ENCODE measurements at regions not wholly inside any gene's neighbourhood (a gene's known extent, or its start where the extent isn't known, plus 50 kb on each side); places are given as distances from the start of the nearest gene placed in this dataset.
"Not testable (repeated sequence)": the region's sequence is repeated elsewhere in the genome, so short reads cannot be mapped to it uniquely, and the experiment has no call there.

DNA sequence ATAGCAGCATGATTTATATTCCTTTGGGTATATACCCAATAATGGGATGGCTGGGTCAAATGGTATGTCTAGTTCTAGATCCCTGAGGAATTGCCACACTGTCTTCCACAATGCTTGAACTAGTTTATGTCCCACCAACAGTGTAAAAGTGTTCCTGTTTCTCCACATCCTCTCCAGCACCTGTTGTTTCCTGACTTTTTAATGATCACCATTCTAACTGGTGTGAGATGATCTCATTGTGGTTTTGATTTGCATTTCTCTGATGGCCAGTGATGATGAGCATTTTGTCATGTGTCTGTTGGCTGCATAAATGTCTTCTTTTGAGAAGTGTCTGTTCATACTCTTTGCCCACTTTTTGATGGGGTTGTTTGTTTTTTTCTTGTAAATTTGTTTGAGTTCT lies 54.0 kb upstream of the GPR89A start:
- H3K9ac ChIP-seq (ENCODE audit: low read length); H3K4me3 ChIP-seq (ENCODE audit: low read length); H4K20me1 ChIP-seq (ENCODE audit: insufficient read depth, low read length); H3K9me3 ChIP-seq (ENCODE audit: insufficient read depth, low read length); H3K27me3 ChIP-seq (ENCODE audit: low read depth, low read length); H3K27ac ChIP-seq (ENCODE audit: low read length); H2AFZ ChIP-seq (ENCODE audit: low read depth, low read length); H3K36me3 ChIP-seq (replicated peaks; ENCODE audit: low read depth, low read length); H3K79me2 ChIP-seq (ENCODE audit: low read length); H3K4me2 ChIP-seq (ENCODE audit: low read length); H3K4me1 ChIP-seq (ENCODE audit: low read length): not testable (repeated sequence)

DNA sequence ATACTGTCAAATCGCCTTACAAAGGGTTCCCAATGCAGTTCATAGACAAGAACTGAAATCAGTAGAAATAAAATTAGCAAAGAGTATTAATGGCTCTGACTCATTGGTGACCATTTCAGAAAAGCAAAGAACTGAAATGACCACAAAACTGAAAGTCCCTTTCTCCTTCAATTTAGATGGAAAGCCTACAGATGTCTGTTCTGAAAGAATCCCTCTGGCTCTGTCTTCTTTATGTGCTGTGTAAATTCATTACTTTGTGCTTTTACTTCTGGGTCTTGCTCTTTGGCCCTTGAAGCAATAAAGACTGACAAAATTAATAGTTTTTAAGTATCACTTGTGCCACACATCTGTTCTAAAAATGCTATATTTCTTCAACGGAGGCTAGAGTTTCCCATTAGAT lies 62.7 kb upstream of the GPR89A start:
- no peak overlapping the region for H2AFZ ChIP-seq (ENCODE audit: low read depth, low read length)
- TF ChIP-seq EZH2phosphoT487 (IDR thresholded peaks at IDR 0.05; ENCODE audit: low read depth): no peak
- TF ChIP-seq CTCF (IDR thresholded peaks at IDR 0.05; ENCODE audit: low read depth, low read length): no peak
- H3K9me3 ChIP-seq (ENCODE audit: insufficient read depth, low read length): no peaks in the 10 kb centered on the region
- no peak overlapping the region for H3K27ac ChIP-seq (ENCODE audit: low read length)
- no peaks in the 10 kb centered on the region for H3K36me3 ChIP-seq (replicated peaks; ENCODE audit: low read depth, low read length)
- no peak overlapping the region for H3K9ac ChIP-seq (ENCODE audit: low read length)
- H3K27me3 ChIP-seq (ENCODE audit: low read depth, low read length): no peaks in the 10 kb centered on the region
- no peaks in the 10 kb centered on the region for H3K4me1 ChIP-seq (ENCODE audit: low read length)
- no peaks in the 10 kb centered on the region for H3K79me2 ChIP-seq (ENCODE audit: low read length)
- H3K4me3 ChIP-seq (ENCODE audit: low read length): no peak overlapping the region
- H4K20me1 ChIP-seq (ENCODE audit: insufficient read depth, low read length): no peaks in the 10 kb centered on the region
- H3K4me2 ChIP-seq (ENCODE audit: low read length): no peak overlapping the region

- H3K9me3 ChIP-seq (ENCODE audit: insufficient read depth, low read length); H3K79me2 ChIP-seq (ENCODE audit: low read length); H3K9ac ChIP-seq (ENCODE audit: low read length); H3K4me1 ChIP-seq (ENCODE audit: low read length); H3K4me2 ChIP-seq (ENCODE audit: low read length); H3K27me3 ChIP-seq (ENCODE audit: low read depth, low read length); H3K36me3 ChIP-seq (replicated peaks; ENCODE audit: low read depth, low read length); H4K20me1 ChIP-seq (ENCODE audit: insufficient read depth, low read length); H2AFZ ChIP-seq (ENCODE audit: low read depth, low read length); H3K4me3 ChIP-seq (ENCODE audit: low read length); H3K27ac ChIP-seq (ENCODE audit: low read length): not testable (repeated sequence)
Measured at GRCh38 chr1:145541685-145542084, 66.1 kb upstream of the GPR89A start.

- H3K4me1 ChIP-seq (ENCODE audit: low read length); H3K9ac ChIP-seq (ENCODE audit: low read length); H3K36me3 ChIP-seq (replicated peaks; ENCODE audit: low read depth, low read length); H3K27ac ChIP-seq (ENCODE audit: low read length); H3K4me2 ChIP-seq (ENCODE audit: low read length); H3K9me3 ChIP-seq (ENCODE audit: insufficient read depth, low read length); H3K27me3 ChIP-seq (ENCODE audit: low read depth, low read length); H2AFZ ChIP-seq (ENCODE audit: low read depth, low read length); H3K79me2 ChIP-seq (ENCODE audit: low read length); H4K20me1 ChIP-seq (ENCODE audit: insufficient read depth, low read length); H3K4me3 ChIP-seq (ENCODE audit: low read length): not testable (repeated sequence)
Measured at GRCh38 chr1:145541246-145541645, 66.5 kb upstream of the GPR89A start.

GRCh38 chr1:145538118-145538882 lies 69.5 kb upstream of the GPR89A start:
- not testable (repeated sequence) for H3K27ac ChIP-seq (ENCODE audit: low read length); H3K4me1 ChIP-seq (ENCODE audit: low read length); H3K79me2 ChIP-seq (ENCODE audit: low read length); H2AFZ ChIP-seq (ENCODE audit: low read depth, low read length); H3K4me2 ChIP-seq (ENCODE audit: low read length); H3K9ac ChIP-seq (ENCODE audit: low read length); H3K27me3 ChIP-seq (ENCODE audit: low read depth, low read length); H3K4me3 ChIP-seq (ENCODE audit: low read length); H4K20me1 ChIP-seq (ENCODE audit: insufficient read depth, low read length); H3K36me3 ChIP-seq (replicated peaks; ENCODE audit: low read depth, low read length); H3K9me3 ChIP-seq (ENCODE audit: insufficient read depth, low read length)

- H3K4me3 ChIP-seq (ENCODE audit: low read length); H3K79me2 ChIP-seq (ENCODE audit: low read length); H3K27ac ChIP-seq (ENCODE audit: low read length); H3K4me1 ChIP-seq (ENCODE audit: low read length); H3K36me3 ChIP-seq (replicated peaks; ENCODE audit: low read depth, low read length); H4K20me1 ChIP-seq (ENCODE audit: insufficient read depth, low read length); H2AFZ ChIP-seq (ENCODE audit: low read depth, low read length); H3K9ac ChIP-seq (ENCODE audit: low read length); H3K4me2 ChIP-seq (ENCODE audit: low read length); H3K9me3 ChIP-seq (ENCODE audit: insufficient read depth, low read length); H3K27me3 ChIP-seq (ENCODE audit: low read depth, low read length): not testable (repeated sequence)
Measured at GRCh38 chr1:145537003-145537402, 70.8 kb upstream of the GPR89A start.

- H3K36me3 ChIP-seq (replicated peaks; ENCODE audit: low read depth, low read length); H3K79me2 ChIP-seq (ENCODE audit: low read length); H4K20me1 ChIP-seq (ENCODE audit: insufficient read depth, low read length); H3K9ac ChIP-seq (ENCODE audit: low read length); H3K27me3 ChIP-seq (ENCODE audit: low read depth, low read length); H3K4me3 ChIP-seq (ENCODE audit: low read length); H3K4me2 ChIP-seq (ENCODE audit: low read length); H3K4me1 ChIP-seq (ENCODE audit: low read length); H3K9me3 ChIP-seq (ENCODE audit: insufficient read depth, low read length); H3K27ac ChIP-seq (ENCODE audit: low read length); H2AFZ ChIP-seq (ENCODE audit: low read depth, low read length): not testable (repeated sequence)
Measured at GRCh38 chr1:145535461-145535860, 72.3 kb upstream of the GPR89A start.

DNA sequence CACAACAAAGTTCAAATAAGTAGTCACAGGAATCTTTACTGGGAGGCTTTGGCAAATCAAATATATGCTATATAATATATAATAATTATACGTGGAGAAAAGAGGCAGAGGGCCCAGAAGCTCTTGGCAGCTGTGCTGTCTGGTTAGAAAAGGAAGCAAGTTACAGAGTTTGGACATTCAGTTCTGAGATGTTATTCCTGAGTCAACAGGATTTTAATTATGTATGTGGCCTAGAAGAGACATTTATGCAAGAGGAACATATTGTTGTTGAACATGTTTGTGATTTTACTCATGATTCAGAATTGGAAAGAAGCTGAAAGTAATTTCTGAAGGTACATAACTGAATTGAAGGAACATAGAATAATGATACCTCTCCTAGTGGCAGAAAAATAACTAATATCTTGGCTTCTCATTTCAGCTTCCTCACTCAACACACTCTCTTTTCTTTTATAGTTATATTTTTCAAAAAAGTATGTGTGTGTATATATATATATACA lies 79.7 kb upstream of the GPR89A start:
- H2AFZ ChIP-seq (ENCODE audit: low read depth, low read length); H3K9ac ChIP-seq (ENCODE audit: low read length); H3K9me3 ChIP-seq (ENCODE audit: insufficient read depth, low read length); H3K4me1 ChIP-seq (ENCODE audit: low read length); H3K4me3 ChIP-seq (ENCODE audit: low read length); H4K20me1 ChIP-seq (ENCODE audit: insufficient read depth, low read length); H3K27me3 ChIP-seq (ENCODE audit: low read depth, low read length); H3K4me2 ChIP-seq (ENCODE audit: low read length); H3K27ac ChIP-seq (ENCODE audit: low read length); H3K36me3 ChIP-seq (replicated peaks; ENCODE audit: low read depth, low read length); H3K79me2 ChIP-seq (ENCODE audit: low read length): not testable (repeated sequence)

- H3K27ac ChIP-seq (ENCODE audit: low read length); H3K4me1 ChIP-seq (ENCODE audit: low read length); H2AFZ ChIP-seq (ENCODE audit: low read depth, low read length); H3K4me3 ChIP-seq (ENCODE audit: low read length); H3K36me3 ChIP-seq (replicated peaks; ENCODE audit: low read depth, low read length); H3K4me2 ChIP-seq (ENCODE audit: low read length); H3K9me3 ChIP-seq (ENCODE audit: insufficient read depth, low read length); H3K27me3 ChIP-seq (ENCODE audit: low read depth, low read length); H4K20me1 ChIP-seq (ENCODE audit: insufficient read depth, low read length); H3K79me2 ChIP-seq (ENCODE audit: low read length); H3K9ac ChIP-seq (ENCODE audit: low read length): not testable (repeated sequence)
Measured at GRCh38 chr1:145520159-145520558, 87.6 kb upstream of the GPR89A start.
